ENCODE measurements at regions not wholly inside any gene's neighbourhood (a gene's known extent, or its start where the extent isn't known, plus 50 kb on each side); places are given as distances from the start of the nearest gene placed in this dataset.

GRCh38 chr4:189822326-189822725 lies 118.3 kb upstream of the FRG1 start:
- TF ChIP-seq, protein P1, sequence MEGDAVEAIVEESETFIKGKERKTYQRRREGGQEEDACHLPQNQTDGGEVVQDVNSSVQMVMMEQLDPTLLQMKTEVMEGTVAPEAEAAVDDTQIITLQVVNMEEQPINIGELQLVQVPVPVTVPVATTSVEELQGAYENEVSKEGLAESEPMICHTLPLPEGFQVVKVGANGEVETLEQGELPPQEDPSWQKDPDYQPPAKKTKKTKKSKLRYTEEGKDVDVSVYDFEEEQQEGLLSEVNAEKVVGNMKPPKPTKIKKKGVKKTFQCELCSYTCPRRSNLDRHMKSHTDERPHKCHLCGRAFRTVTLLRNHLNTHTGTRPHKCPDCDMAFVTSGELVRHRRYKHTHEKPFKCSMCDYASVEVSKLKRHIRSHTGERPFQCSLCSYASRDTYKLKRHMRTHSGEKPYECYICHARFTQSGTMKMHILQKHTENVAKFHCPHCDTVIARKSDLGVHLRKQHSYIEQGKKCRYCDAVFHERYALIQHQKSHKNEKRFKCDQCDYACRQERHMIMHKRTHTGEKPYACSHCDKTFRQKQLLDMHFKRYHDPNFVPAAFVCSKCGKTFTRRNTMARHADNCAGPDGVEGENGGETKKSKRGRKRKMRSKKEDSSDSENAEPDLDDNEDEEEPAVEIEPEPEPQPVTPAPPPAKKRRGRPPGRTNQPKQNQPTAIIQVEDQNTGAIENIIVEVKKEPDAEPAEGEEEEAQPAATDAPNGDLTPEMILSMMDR (IDR thresholded peaks at IDR 0.05): no peak
- TF ChIP-seq POLR2A (IDR thresholded peaks at IDR 0.05): no peak
- TF ChIP-seq POLR2AphosphoS5 (IDR thresholded peaks at IDR 0.05): no peak
